Activated CD8-positive, alpha-beta memory T cell treated with anti-CD3 and anti-CD28 coated beads for 36 hours (primary cell): ENCODE measurements at regions not wholly inside any gene's neighbourhood (a gene's known extent, or its start where the extent isn't known, plus 50 kb on each side); places are given as distances from the start of the nearest gene placed in this dataset.

Experiments used
- CTCF ChIA-PET: fragments of 350-600 bp; sonication (Branson Sonifier 250); formaldehyde crosslinking; loops from one replicate; lab custom pipeline; 2021; ENCODE audit warnings: antibody characterized with exemption; lab: Charles Lee
- POLR2A ChIA-PET: fragments of 350-600 bp; sonication (Branson Sonifier 250); formaldehyde crosslinking; loops from one replicate; lab custom pipeline; 2021; ENCODE audit warnings: antibody characterized with exemption; lab: Charles Lee

- CTCF ChIA-PET: no interaction called here
- POLR2A ChIA-PET: no interaction called here
These were observed 92.5 kb upstream of the NFIB start for GRCh38 chr9:14406463-14406862.

DNA sequence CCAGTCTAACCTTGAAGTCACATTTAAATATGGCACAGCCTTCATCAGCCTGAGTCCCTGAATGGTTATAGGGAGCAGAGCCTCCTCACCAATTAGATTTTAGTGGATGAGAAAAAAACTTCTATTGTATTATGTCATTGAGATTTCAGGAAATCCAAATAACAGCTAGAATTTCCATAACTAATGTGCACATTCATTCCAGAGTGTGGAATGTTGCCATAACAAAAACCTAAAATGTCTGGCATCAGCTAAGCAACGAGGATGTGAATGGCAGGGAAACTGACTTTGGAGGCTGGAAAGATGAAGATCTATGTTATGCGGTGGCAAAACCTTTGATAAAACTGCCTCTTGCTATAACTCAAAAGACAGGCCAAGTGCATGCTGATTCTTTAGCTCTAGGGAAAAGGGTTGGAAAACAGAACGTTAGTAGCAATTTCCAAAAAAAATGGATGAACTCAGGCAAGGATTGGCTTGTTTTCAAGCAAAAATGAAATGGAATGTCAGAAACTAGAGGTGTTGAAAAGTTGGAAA, 91.3 kb upstream of the NFIB start:
- CTCF ChIA-PET: no interaction called here
- POLR2A ChIA-PET: no interaction called here

GRCh38 chr9:14403081-14403480, 89.1 kb upstream of the NFIB start:
- ChIA-PET CTCF (no interaction called here), POLR2A (no interaction called here)

DNA sequence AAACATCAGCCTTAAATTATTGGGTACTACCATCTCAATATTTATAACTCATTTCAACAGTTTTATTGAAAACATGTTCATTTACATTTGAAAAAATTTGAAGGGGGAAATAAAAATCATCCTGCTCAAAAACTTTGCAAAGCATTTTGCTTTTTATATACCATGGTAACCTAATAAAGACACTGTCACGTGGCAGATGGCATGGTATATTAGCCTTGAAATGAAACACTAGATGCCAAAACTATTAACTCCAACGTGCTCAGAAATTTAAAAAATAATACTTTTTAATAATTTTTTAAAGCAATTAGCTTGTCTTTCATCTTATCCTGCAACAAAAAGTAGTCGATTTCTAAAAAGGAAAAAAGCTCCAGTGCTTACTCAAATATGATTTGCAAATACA, 88.6 kb upstream of the NFIB start:
- ChIA-PET CTCF (no interaction called here), POLR2A (no interaction called here)

DNA sequence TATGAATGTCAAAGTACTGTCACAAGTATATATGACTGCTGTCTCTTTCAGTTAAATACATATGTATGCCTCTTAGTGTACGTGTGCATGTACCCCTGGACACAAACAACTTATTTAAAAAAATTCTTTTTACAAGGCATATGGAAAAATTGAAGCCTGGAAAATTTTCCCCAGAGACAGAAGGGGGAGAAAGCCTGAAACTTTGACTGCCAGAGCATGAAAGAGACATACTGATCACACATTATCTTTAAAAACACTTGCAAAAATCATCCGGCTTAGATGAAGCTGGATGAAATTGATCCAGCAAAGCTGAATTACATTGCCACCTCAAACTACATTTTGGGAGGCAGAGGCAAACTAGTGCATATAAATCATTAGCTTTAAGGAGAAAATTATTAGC, 88.0 kb upstream of the NFIB start:
- ChIA-PET POLR2A (no interaction called here), CTCF (no interaction called here)

- ChIA-PET POLR2A (no interaction called here), CTCF (interaction anchor here (0.5 kb wide), 1 partner anchor 1269 kb away, joined by 4 read pairs; no protein-coding TSS in a partner anchor)
These were observed 86.7 kb upstream of the NFIB start for GRCh38 chr9:14400658-14400995.

- POLR2A ChIA-PET: no interaction called here
- CTCF ChIA-PET: interaction anchor here (0.5 kb wide), 1 partner anchor 1270 kb away, joined by 4 read pairs; no protein-coding TSS in a partner anchor
These were observed 86.1 kb upstream of the NFIB start for GRCh38 chr9:14399756-14400657.

- ChIA-PET POLR2A (no interaction called here), CTCF (no interaction called here)
These were observed 84.5 kb upstream of the NFIB start for GRCh38 chr9:14398473-14398872.

DNA sequence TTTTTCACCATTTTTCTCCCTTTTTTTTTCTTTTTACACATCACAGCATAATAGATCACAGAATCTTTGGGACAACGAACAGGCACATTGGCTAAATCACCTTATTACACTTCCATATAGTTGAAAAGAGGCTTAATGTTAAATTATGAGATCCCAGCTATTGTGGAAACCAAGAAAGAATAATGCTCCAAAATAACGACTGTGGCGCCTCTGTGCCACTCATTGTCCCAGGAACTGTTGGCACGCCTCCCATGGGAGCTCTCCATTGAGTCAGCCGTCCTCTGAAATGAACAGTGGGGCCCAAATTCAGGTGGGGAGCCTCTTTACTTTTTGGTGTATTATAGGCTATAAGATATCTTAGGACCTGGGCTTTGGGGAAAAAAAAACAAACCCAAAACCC, 82.2 kb upstream of the NFIB start:
- POLR2A ChIA-PET: no interaction called here
- CTCF ChIA-PET: no interaction called here

- CTCF ChIA-PET: interaction anchor here (0.7 kb wide), 1 partner anchor 1450 kb away, joined by 3 read pairs; no protein-coding TSS in a partner anchor
These were observed 81.6 kb upstream of the NFIB start for GRCh38 chr9:14395317-14396082.

GRCh38 chr9:14393418-14393817, 79.5 kb upstream of the NFIB start:
- CTCF ChIA-PET: no interaction called here
- POLR2A ChIA-PET: no interaction called here

More at GRCh38 chr9:14395317-14396082, 81.6 kb upstream of the NFIB start:
- POLR2A ChIA-PET: no interaction called here

GRCh38 chr9:14391620-14392019, 77.7 kb upstream of the NFIB start:
- ChIA-PET CTCF (no interaction called here), POLR2A (no interaction called here)

DNA sequence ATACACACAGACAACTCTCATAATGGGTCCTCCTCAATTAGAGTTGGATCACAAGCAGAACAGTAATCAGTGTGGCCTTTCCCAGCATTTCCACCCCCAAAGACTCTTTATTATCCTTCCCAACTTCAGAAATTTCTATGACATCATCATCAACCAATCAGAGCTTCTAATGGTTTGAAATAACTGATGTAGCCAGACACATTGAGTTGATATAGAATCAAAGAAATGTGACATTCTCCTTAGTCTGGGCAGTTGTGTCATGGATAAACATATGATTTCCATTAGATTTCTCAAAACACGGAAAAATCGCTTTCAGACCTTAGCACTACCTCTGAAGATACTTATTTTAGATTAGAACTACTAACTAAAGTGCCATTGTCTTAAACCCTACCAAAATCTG, 75.7 kb upstream of the NFIB start:
- ChIA-PET CTCF (no interaction called here), POLR2A (no interaction called here)

GRCh38 chr9:14389146-14389545, 75.2 kb upstream of the NFIB start:
- POLR2A ChIA-PET: no interaction called here

DNA sequence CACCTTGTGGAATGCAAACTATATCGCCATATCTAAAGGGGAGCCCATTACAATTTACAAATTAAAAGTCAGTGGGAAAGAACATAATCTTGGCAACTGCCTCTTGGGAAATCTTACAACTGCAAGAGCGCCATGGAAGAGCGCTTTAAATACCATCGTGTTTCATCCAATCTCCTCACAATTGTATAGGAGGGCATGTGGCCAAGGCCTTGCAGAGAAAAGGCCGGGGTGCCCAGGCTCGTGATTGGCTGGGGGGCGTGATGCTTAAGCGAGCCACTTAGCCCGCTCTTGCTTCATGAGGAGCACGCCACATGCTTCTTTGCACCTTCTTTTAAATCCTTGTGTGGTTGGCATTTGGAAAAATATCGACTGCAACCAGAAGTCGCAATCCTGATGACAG, 69.8 kb upstream of the NFIB start:
- CTCF ChIA-PET: no interaction called here
- POLR2A ChIA-PET: no interaction called here

More at GRCh38 chr9:14389146-14389545, 75.2 kb upstream of the NFIB start:
- CTCF ChIA-PET: no interaction called here

DNA sequence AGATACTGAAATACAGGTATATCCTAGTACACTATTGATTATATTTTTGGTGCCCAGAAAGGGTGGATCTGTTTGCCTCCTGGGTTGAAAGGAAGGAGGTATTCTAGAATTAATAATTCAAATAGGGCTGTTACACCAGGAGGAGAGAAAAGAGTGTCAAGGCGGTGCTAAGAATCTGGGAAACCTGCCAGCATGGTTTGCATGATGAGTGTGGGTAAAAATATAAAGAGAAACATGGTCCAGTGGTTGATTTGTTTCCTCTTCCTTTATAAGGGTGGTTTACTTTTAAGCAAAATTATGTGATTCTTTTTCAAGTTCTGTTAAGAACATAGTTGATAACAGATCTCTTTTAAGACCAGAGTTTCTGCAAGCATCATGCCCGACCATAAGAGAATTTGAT, 69.4 kb upstream of the NFIB start:
- ChIA-PET CTCF (no interaction called here), POLR2A (no interaction called here)

DNA sequence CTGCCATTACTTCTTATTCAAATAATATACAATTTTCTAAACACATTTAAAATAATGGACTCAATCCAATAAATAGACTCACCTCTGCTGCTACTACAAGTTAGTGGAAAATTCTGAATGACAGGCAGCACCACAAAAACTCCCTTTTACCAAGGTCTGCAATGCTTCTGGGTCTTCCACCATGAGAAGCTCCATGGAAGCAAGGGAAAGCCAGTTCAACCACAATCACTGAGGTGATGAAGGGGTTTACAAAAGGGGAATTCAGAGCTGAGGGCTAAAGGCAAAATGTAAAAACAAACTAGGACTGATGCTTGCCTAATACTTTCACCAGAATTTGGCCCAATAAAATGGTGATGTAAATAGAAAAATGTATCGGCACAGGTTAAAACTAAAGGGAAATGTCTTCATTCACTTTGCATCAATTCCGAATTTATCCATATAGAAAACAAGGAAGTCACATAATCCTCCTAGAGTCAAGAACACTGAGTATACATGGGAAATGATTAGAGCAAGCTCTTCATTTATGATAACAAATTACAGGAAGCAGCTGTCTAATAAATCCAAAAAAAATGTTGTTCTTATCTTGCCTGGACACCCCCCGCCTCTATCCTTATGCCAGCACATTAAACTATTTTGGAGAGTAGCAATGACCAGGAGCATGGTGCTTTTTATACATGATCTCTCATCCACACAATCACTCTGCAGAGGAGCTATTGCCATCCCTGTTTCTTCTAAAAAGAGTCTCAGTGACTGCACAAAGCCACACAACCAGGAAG, 66.3 kb upstream of the NFIB start:
- POLR2A ChIA-PET: no interaction called here
- CTCF ChIA-PET: no interaction called here

DNA sequence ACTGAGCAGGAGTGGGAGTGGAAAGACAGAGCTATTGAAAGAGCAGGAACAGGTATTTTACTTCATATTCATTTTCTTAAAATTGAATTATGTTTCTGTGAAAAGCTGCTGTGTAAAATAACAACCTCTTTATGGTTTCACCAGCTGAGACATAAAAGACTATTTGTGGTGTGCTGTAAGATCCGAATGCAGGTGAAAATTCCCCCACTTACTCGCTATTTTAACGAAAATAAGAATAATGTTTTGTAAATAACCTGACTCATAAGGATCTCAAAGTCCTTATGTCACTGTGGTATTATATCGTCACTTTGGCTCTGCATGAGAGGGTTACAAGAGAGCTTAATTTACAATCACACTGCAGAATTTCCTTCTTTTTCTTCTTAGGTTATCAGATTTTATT, 65.3 kb upstream of the NFIB start:
- CTCF ChIA-PET: no interaction called here
- POLR2A ChIA-PET: no interaction called here

- CTCF ChIA-PET: no interaction called here
These were observed 59.8 kb upstream of the NFIB start for GRCh38 chr9:14373706-14374105.

DNA sequence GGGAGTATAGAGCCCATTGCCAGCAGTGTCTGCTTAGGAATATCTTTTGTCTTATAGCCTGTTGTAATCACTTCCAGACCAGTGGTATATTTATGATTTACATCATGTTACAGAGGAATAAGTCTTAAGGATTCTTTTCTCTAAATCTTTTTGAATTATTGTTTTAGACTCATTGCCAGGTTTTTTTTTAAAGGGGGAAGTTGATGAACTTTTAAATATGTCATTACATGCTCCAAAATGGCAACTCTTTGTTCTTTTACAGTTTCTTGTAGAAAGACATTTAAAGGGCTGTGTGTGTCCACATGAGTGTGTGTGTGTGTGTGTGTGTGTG, 59.4 kb upstream of the NFIB start:
- CTCF ChIA-PET: no interaction called here
- POLR2A ChIA-PET: no interaction called here

More at GRCh38 chr9:14373706-14374105, 59.8 kb upstream of the NFIB start:
- POLR2A ChIA-PET: no interaction called here
